Midbrain (tissue), 1 donor: ENCODE measurements at regions not wholly inside any gene's neighbourhood (a gene's known extent, or its start where the extent isn't known, plus 50 kb on each side); places are given as distances from the start of the nearest gene placed in this dataset.
"Not testable (repeated sequence)": the region's sequence is repeated elsewhere in the genome, so short reads cannot be mapped to it uniquely, and the experiment has no call there.

Experiments used
- DNase-seq: peaks from one replicate; lab custom pipeline; 2025; lab: John Stamatoyannopoulos, UW

DNA sequence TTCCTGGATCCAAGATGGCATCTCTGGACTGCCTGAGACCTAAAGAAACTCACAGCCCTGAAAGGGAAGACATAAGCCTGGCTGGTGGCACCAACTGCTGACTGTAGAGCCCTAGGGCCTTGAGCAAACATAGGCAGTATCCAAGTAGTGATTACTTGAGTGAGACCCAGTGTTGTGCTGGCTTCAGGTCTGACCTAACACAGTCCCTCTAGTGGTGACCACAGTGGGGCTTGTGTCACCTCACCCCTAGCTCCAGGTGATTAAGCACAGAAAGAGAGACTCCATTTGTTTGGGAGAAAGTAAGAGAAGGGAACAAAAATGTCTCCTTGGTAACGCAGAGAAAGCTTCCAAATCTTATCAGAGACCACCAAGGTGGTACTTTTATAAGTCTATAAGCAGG is 496.3 kb upstream of the HTR2C start:
- no peak for DNase-seq

DNA sequence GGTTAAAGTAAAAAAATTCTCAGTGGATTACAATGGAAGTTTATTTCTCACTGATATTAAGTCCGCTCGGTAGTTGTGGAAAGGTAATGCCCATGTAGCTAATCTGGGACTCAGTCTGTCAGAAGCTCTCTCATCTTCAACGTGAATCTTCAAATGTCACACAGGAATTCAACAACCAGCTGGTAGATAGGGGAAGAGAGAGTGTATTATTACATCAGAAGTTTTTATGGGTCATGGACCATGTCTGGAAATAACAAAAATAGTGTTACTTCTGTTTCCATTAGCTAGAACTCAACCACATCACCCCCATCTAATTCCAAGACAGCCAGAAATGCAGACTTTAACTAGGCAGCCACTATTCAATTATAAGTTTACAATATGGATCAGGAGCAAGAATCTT is 506.1 kb upstream of the HTR2C start:
- DNase-seq: no peak

DNA sequence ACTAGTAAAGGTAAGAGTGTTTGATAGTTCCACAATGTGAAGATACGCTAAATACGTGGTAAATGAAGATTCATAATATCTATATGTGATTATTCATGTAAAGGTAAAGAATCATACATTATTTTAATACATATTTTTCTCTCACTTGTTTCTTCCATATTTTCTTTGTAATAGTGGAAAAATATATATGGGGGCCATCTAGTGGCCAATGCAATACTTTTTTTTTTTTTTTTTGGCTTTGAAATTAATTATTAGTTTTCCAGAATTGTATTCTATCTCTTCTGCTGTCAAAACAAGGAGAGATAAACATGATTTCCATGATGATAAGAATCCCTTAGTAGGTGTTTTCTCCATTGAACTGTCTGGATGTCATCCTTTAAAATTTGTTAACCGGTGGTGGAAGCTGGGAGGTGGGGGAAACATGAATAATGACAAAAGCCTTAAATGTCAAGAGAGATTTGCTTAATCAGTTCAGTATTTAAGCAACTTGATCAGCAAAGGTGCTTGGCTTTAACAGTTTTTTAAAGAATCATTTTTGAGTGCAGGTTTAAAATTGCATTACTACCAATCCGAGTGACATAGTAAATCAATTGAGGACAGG is 508.7 kb upstream of the HTR2C start:
- DNase-seq: no peak

DNA sequence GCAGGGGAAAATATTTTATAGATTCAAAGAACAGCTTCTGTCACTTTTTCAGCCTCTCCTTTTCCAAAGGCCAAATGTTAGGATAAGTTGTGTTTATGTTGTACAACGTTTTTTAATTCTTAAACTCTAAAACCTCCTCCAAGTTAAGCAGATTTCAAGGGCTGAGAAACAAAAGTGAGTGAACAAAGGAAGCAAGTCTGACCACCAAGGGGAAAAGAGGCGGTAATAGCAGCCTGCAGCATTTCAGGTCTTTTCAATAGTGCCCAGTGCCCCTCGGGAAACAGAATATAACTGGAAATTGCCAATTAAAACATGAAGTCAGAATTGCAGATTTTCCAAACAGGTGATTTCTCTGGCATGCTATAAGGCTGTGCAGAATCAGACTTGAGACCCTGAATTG is 510.0 kb upstream of the HTR2C start:
- DNase-seq: no peak

DNA sequence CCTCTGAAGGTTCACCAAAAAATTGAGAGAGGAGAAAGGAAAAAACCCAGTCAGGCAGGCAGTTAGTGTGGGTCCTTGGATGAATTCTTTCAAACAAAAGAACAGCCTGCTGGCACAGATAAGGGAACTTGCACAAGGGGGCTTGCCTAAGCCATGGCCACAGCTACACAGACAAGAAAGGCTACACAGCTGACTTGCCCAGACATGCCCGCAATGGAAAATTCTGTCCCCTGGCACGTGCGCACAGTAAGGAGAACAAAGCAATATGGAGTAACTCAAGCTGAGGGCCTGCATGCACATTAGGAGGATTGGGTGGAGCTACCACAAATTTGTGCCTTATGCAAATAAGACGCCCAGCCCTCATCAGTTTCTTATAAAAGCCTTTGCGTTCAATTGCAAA is 512.5 kb upstream of the HTR2C start:
- no peak for DNase-seq

DNA sequence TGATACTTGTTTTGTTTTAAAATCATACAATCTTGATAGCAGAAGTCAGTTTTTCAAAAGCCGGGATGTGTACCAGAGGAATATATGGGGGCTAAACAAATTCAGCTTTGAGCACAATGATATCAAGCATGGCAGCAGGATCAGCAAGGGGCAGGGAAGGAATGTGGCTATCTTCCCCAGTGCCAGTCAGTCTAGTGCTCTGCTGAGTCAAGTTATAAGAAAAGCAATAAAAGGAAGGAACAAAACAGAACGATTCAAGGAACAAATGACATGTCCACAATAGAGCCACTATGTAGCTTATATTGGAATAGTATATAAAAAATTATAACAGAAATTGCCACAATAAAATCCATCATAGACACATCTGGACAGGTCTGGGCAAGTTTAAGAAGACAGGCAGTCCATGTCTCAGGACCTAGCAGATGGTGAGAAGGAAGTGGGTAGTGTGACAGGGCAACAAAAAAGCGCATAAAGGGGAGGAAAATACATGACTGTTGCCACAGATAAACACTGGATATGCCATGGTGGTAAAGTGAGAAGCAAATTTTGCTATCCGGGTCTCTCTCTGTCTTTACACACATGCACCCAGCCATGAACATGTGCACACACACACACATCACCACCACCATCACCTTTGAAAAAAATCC is 518.2 kb upstream of the HTR2C start:
- DNase-seq: no peak

DNA sequence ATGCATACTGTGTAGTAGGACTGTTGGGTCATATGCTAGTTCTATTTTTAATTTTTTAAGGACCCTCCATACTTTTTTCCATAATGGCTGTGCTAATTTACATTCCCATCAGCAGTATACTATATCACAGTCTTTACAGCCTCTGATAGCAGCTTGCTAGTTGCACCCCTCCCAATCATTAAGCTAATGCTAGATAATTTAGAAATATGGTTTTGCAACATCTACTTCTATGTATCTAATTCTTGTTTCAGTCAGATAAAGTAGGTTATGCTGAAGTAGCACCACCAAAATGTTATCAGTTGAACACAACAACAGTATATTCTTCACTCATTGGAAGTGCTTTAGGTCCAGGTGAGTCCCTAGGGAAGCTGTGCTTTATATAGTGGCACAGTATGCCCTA is 522.7 kb upstream of the HTR2C start:
- DNase-seq: no peak

DNA sequence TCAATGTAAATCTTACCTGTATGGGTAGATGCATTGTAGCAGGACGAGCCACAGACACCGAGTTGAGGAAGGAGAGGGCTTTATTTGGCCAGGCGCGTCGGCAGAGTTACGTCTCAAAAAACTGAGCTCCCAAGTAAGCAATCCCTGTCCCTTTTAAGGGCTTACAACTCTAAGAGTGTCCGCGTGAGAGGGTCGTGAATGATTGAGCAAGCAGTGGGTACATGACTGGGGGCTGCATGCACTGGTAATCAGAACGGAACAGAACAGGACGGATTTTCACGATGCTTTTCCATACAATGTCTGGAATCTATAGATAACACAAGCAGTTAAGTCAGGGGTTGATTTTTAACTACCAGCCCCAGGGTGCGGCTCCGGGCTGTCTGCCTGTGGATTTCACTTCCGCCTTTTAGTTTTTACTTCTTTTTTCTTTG is 524.9 kb upstream of the HTR2C start:
- DNase-seq: no peak

DNA sequence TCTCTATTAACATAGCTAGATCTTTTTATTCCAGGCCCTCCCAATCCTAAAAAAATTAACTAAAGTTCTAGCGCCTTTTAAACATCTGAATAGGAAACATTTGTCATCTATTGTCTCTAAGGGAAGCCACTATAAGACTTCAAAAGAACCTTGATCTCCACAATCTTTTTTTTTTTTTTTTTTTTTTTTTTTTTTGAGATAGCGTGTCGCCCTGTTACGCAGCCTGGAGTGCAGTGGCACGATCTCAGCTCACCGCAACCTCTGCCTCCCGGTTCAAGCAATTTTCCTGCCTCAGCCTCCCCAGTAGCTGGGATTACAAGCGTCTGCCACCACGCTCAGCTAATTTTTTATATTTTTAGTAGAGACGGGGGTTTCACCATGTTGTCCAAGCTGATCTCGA is 526.5 kb upstream of the HTR2C start:
- not testable (repeated sequence) for DNase-seq

DNA sequence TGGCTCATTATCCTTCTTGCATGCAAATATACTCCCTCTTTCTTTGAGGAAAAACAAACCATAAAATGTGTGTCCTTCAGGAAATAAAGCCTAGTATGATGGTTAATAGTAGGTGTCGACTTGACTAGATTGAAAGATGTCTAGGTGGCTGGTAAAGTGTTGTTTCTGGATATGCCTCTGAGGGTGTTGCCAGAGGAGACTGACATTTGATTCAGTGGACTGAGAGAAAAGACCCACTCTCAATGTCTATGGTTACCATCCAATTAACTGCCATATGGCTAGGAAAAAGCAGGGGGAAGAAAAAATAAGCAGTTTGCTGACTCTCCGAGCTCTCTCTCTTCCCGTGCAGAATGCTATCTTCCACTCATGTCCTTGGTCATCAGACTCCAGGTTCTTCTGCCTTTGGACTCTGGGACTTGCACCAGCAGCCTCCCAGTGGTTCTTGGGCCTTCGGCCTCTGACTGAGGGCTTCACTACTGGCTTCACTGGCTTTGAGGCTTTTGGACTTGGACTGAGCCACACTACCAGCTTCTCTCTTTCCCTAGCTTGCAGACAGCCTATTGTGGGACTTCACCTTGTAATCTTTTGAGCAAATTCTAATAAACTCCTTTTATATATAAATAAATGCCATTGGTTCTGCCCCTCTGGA is 532.1 kb upstream of the HTR2C start:
- DNase-seq: no peak

DNA sequence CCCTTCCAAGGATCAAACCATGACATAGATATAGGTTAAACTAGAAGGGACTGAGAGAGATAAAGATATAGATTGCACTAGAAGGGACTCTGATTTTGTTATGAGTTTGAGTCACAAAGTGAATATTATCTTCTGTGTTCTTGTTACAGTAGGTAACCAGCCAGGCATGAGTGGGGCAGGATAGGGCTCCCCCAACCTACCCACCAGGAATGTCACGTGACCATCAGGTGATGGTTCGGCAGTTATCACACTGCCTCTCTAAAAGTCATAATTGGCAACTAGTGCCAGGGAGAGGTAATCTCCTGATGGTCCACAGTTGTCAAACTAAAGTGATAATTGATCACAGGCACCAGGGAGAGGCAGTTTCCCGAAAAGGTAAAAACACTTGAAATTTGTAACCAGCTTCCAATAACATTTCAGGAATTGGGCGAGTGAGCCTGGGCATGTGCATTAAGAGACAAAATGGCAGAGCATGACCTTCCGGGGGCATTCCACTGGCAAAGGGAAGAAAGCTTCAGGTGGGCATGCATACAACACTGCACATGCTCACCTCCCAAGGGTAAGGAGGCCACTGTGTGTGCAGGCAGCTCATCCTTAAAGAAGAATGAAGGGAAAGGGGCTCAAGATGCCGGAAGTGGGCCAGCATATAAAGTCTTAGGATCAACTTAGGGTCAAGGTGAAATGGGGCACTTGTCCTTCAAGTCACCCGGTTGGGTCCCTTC is 533.6 kb upstream of the HTR2C start:
- no peak for DNase-seq

DNA sequence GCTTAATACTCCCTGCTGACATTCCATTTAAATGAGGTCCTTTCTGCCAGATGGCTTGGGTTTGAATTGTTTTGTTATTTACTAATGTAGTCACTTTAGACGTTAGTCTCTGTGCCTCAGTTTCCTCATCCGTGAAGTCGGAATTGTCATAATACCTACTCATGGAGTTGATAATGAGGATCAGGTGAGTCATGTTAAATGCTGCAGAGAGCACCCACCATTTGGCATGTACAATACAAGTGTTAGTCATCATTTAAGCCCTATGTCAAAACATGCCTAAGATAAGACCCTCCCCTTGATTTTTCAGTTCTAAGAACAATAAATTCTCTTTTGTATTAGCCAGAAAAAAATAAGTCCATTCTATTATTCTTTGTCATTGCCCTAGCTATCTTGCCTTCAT is 534.8 kb upstream of the HTR2C start:
- no peak for DNase-seq

DNA sequence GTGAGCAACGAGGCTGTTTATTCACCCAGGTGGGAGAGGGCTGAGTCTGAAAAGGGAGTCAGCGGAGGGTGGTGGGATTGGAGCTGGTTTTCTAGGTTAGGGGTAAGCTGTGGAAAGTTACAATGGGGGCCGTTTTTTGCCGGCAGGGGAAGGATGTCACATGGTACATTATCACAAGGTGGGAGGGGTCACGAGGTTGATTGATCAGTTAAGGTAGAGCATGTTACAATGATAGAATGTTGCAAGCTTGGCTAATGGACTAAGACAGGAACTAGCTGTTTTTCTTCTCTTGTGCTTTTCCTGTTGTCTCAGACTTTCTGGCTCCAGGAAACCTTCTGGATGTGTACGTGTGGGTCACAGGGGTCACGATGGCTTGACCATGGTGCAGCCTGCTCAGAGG is 536.3 kb upstream of the HTR2C start:
- DNase-seq: no peak

DNA sequence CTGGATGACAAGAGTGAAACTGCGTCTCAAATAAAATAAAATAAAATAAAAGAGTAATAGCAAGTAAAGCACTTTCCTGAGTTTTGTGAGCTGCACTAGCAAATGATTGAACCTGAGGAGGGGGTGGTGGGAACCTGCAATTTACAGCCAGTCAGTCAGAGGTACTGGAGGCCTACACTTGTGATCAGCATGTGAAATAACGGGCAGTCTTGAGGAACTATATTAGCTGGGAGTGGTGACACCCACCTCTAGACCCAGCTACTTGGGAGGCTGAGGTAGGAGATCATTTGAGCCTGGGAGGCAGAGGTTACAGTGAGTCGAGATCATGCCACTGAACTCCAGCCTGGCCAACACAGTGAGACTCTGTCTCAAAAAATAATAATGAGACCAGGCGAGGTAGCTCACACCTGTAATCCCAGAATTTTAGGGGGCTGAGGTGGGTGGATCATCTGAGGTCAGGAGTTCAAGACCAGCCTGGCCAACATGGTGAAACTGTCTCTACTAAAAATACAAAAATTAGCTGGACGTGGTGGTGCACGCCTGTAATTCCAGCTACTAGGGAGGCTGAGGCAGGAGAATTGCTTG is 537.1 kb upstream of the HTR2C start:
- DNase-seq: no peak

DNA sequence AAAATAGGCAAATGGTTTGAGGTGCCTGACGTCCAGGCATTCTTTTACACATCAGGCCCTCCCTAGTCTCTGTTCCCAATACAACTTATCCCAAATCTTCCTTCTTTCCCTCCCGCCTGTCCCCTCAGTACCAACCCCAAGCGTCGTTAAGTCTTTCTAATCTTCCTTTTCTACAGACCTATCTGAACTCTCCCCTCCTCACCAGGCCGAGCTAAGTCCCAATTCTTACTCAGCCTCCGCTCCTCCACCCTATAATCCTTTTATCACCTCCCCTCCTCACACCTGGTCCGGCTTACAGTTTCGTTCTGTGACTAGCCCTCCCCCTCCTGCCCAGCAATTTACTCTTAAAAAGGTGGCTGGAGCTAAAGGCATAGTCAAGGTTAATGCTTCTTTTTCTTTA is 542.4 kb upstream of the HTR2C start:
- not testable (repeated sequence) for DNase-seq

DNA sequence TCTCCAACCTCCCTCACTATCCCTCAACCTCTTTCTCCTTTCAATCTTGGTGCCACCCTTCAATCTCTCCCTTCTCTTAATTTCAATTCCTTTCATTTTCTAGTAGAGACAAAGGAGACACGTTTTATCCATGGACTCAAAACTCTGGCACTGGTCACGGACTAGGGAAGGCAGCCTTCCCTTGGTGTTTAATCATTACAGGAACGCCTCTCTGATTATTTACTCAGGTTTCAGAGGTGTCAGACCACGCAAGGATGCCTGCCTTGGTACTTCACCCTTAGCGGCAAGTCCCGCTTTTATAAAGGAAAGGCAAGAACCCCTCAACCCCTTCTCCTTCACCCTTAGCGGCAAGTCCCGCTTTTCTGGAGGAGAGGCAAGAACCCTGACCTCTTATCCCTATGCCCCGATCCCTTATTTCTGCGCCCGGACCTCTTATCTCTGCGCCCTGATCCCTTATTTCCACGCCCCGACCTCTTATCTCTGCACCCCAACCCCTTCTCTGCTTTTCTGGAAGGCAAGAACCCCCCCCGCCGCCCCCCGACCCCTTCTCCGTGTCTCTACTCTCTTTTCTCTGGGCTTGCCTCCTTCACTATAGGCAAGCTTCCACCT is 543.1 kb upstream of the HTR2C start:
- DNase-seq: not testable (repeated sequence)

DNA sequence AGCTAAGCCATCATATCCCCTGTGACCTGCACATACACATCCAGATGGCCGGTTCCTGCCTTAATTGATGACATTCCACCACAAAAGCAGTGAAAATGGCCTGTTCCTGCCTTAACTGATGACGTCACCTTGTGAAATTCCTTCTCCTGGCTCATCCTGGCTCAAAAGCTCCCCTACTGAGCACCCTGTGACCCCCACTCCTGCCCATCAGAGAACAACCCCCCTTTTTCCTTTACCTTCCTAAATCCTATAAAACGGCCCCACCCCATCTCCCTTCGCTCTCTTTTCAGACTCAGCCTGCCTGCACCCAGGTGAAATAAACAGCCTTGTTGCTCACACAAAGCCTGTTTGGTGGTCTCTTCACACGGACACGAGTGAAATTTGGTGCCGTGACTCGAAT is 543.8 kb upstream of the HTR2C start:
- not testable (repeated sequence) for DNase-seq

DNA sequence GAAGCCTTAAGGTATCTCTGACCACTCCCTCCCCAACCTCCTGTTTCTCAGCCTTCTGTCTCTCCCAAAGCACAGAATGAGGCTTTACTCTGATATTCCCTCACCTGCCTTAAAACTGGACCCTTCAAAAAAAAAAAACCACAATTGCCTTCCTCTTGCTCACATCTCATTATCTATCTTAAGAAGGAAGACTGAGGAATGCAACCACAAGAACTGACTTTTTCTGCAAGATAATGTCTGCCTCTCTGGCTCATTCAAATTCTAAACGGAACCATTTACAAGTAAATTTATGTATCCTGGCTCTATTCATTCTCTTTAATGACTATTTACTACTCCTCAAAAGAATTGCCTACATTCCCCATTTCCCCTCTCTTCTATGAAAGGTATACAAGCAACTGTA is 545.5 kb upstream of the HTR2C start:
- DNase-seq: no peak

DNA sequence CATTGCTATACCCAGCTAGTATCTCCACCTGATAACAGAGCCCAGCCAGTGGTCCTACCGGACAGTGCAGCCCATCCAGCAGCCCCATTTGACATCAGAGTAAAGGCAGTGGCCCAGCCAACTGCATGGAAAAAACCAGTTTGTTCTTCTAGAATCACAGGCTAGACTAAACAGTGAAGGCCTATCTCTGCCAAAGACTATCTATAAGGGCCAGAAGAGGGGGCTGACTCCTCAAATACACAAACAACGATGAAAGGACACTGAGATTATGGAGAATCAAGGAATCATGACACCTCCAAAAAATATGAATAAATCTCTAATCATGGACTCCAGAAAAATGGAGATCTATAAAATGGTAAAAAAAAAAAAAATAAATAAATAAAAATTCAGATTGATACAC is 546.4 kb upstream of the HTR2C start:
- DNase-seq: no peak

DNA sequence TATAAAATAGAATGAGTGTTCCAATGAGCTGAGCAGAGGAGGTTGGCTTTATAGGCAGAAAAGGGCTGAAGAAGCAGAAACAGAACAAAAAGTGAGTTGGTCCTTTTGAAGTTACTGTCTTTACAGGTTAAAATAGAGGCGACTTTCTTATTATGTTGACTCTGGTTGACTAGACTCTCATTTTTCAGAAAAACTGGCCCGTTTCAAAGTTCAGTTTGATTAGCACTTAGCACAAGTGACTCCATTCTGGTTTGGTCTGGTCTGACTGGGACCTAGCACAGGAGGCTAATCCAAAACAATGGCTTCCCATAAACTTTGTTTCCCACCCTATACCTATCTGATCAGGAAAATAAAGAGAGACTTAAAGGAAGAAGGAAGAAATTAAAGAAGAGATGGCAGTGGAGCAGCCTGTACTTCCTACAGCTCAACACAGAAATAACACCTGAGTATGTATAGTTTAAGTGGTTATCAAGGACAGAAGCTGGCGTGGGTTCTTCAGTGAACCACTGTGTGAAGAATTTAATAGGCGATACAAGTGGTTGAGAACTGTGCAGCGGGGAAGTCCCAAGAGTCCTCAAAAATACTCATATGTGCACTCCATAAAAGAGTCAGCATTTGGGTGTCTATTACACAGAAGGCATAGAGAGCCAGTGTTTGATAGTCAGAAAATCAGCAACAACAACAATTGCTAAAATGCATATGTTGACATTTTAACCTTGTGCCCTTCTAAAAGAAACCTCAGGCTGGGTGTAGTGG is 554.8 kb upstream of the HTR2C start:
- no peak for DNase-seq

DNA sequence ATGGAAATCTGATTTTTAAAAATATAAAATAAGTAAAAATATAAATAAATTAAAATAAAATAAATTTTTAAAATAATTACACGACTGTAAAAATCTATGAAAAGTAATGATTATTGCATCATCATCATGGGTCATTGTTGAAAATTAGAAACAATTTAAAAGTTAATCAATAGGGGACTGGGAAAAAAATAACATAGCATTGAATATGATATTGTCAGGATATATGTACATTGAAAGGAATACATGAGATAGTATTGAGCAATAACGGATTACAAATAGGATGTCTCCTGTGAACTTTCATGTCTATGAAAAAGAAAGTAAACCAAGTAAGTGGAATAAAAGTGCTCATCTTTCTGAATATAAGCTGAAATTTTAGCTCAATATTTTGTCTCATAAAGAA is 566.8 kb upstream of the HTR2C start:
- no peak for DNase-seq
